HCT116 (cell line): ENCODE measurements at regions not wholly inside any gene's neighbourhood (a gene's known extent, or its start where the extent isn't known, plus 50 kb on each side); places are given as distances from the start of the nearest gene placed in this dataset.
"Not testable (repeated sequence)": the region's sequence is repeated elsewhere in the genome, so short reads cannot be mapped to it uniquely, and the experiment has no call there.

Source experiments
- ATAC-seq: fragments of 200-7000 bp; cut with Tn5 transposase; 2 replicates; pipeline ENCODE4 v1.9.1; 2020; ENCODE audit warnings: mild to moderate bottlenecking, moderate library complexity
- BruUV-seq: library from RNA; stranded (reverse); fragments of 400-500 nt; replicated peaks from 2 replicates; lab custom pipeline; 2021; lab: Mats Ljungman, UMichigan
- CTCF ChIA-PET: fragments of 300-600 bp; sonication (Branson Sonifier 250); formaldehyde crosslinking; loops from one replicate; lab custom pipeline; 2021; ENCODE audit warnings: antibody characterized with exemption; lab: Charles Lee
- POLR2A ChIA-PET: fragments of 300-600, 350-600 bp; sonication (Branson Sonifier 250); formaldehyde crosslinking; loops from one replicate; lab custom pipeline; 2021; ENCODE audit warnings: antibody characterized with exemption; lab: Charles Lee
- RAD21 ChIA-PET, 2 experiments: fragments of 300-600 bp; sonication (Branson Sonifier 250); formaldehyde crosslinking; loops; one replicate each; lab custom pipeline; 2023; ENCODE audit warnings: low total read pairs in 2 of 2; ENCODE audit not compliant: uncharacterized antibody in 2 of 2, unreplicated experiment in 2 of 2, low non-redundant PET in 1 of 2; lab: Charles Lee
- DNase-seq: peaks from one replicate; pipeline ENCODE4 v3.0.0-alpha.2; 2010; ENCODE audit warnings: low read depth, low spot score
- H2AFZ ChIP-seq: fragments of 200-600 bp; shearing (Covaris generic), sonication (generic); 2 replicates; pipeline ENCODE4 v1.6.1; 2017; ENCODE audit warnings: low read depth, mixed run types, mixed read lengths, antibody characterized with exemption, low read length; ENCODE audit not compliant: poor library complexity, severe bottlenecking
- H3K27ac ChIP-seq: 2 replicates; pipeline ENCODE4 v1.5.1; 2012; ENCODE audit warnings: low read depth, low read length
- H3K27me3 ChIP-seq: fragments of 200-600 bp; sonication (generic); 2 replicates; pipeline ENCODE4 v1.6.1; 2016; ENCODE audit warnings: mixed run types, low read length, mixed read lengths; ENCODE audit not compliant: insufficient read depth
- H3K36me3 ChIP-seq, 2 experiments: fragments of 200-500 bp in 1 of 2; fragments of 200-600 bp in 1 of 2; sonication (Bioruptor generic) in 1 of 2; sonication (generic) in 1 of 2; 2 replicates each; pipeline versions ENCODE4 v1.5.1 to v1.6.1; 2014 to 2016; ENCODE audit warnings: low read length in 2 of 2, inconsistent platforms in 1 of 2, mixed read lengths in 1 of 2, mixed run types in 1 of 2; ENCODE audit not compliant: insufficient read depth in 2 of 2, control insufficient read depth in 1 of 2
- H3K4me1 ChIP-seq, 2 experiments: fragments of 200-600 bp in 1 of 2; sonication (generic) in 1 of 2; 2 replicates each; pipeline versions ENCODE4 v1.5.1 to v1.6.1; 2012 to 2017; ENCODE audit warnings: low read length in 2 of 2, inconsistent platforms in 1 of 2, mild to moderate bottlenecking in 1 of 2, mixed read lengths in 1 of 2, mixed run types in 1 of 2, moderate library complexity in 1 of 2; ENCODE audit not compliant: insufficient read depth in 2 of 2, control insufficient read depth in 1 of 2
- H3K4me2 ChIP-seq: fragments of 200-600 bp; sonication (generic); 2 replicates; pipeline ENCODE4 v1.6.1; 2017; ENCODE audit warnings: mixed run types, low read length, mixed read lengths
- H3K4me3 ChIP-seq, 2 experiments: fragments of 200-600 bp in 1 of 2; sonication (generic) in 1 of 2; replicated peaks in 1 of 2; 2 replicates each; pipeline ENCODE4 v1.5.1; 2011 to 2016; ENCODE audit warnings: low read length in 2 of 2, control low read depth in 1 of 2, low read depth in 1 of 2, mild to moderate bottlenecking in 1 of 2, mixed read lengths in 1 of 2, mixed run types in 1 of 2
- H3K79me2 ChIP-seq: fragments of 200-600 bp; sonication (generic); 2 replicates; pipeline ENCODE4 v1.6.1; 2017; ENCODE audit warnings: mild to moderate bottlenecking, mixed run types, low read length, moderate library complexity, mixed read lengths; ENCODE audit not compliant: insufficient read depth
- H3K9ac ChIP-seq: fragments of 200-600 bp; sonication (generic); 2 replicates; pipeline ENCODE4 v1.6.1; 2016; ENCODE audit warnings: low read length, mixed read lengths
- H3K9me2 ChIP-seq: fragments of 200-600 bp; sonication (generic), shearing (Covaris generic); 2 replicates; pipeline ENCODE4 v1.6.1; 2017; ENCODE audit warnings: mixed run types, mild to moderate bottlenecking, moderate library complexity; ENCODE audit not compliant: insufficient read depth
- H3K9me3 ChIP-seq, 2 experiments: fragments of 200-500 bp in 1 of 2; fragments of 200-600 bp in 1 of 2; sonication (Bioruptor generic) in 1 of 2; sonication (generic) in 1 of 2; 2 replicates each; pipeline ENCODE4 v1.6.1; 2014 to 2017; ENCODE audit warnings: low read length in 2 of 2, mixed read lengths in 2 of 2, inconsistent platforms in 1 of 2, low read depth in 1 of 2, mild to moderate bottlenecking in 1 of 2, mixed run types in 1 of 2, moderate library complexity in 1 of 2; ENCODE audit not compliant: control insufficient read depth in 1 of 2, insufficient read depth in 1 of 2
- H4K20me1 ChIP-seq: fragments of 200-600 bp; sonication (generic), shearing (Covaris generic); 2 replicates; pipeline ENCODE4 v1.6.1; 2017; ENCODE audit warnings: mixed run types, mild to moderate bottlenecking, moderate library complexity; ENCODE audit not compliant: insufficient read depth
- CBX3 ChIP-seq: IDR thresholded peaks from 2 replicates; pipeline ENCODE4 v1.6.1; 2012; ENCODE audit warnings: low read depth
- CTCF ChIP-seq, 3 experiments: fragments of 200-600 bp in 1 of 3; sonication (generic) in 1 of 3; IDR thresholded peaks in 2 of 3; conservative IDR thresholded peaks in 1 of 3; 2 replicates each; pipeline ENCODE4 v1.5.1; 2012 to 2017; ENCODE audit warnings: low read depth in 2 of 3, low read length in 2 of 3, antibody characterized with exemption in 1 of 3, borderline replicate concordance in 1 of 3, control low read depth in 1 of 3, mild to moderate bottlenecking in 1 of 3, mixed read lengths in 1 of 3, mixed run types in 1 of 3, moderate library complexity in 1 of 3; ENCODE audit not compliant: insufficient read depth in 1 of 3
- EGR1 ChIP-seq: IDR thresholded peaks from 2 replicates; pipeline ENCODE4 v1.6.1; 2012; ENCODE audit warnings: low read depth
- EZH2 ChIP-seq: fragments of 200-600 bp; sonication (generic); IDR thresholded peaks from 2 replicates; pipeline ENCODE4 v1.6.1; 2017; ENCODE audit warnings: antibody characterized with exemption, mixed run types
- POLR2A ChIP-seq: IDR thresholded peaks from 2 replicates; pipeline ENCODE4 v1.7.0; 2011; ENCODE audit warnings: borderline replicate concordance; ENCODE audit not compliant: insufficient read depth, insufficient read length; ENCODE audit errors: extremely low read depth
- ZNF274 ChIP-seq: fragments of 200-500 bp; sonication (Bioruptor generic); IDR thresholded peaks from 2 replicates; pipeline ENCODE4 v1.6.1; 2014; ENCODE audit warnings: mild to moderate bottlenecking, low read depth, low read length, inconsistent platforms
- intact Hi-C: fragments of 100-400 bp; cut with micrococcal nuclease; formaldehyde crosslinking; loops from 2 replicates; pipeline ENCODE4 v1.10.0; 2022

GRCh38 chr4:3623809-3624329 is 91.6 kb upstream of the LRPAP1 start:
- intact Hi-C loops, CTCF ChIA-PET, H3K4me3 ChIP-seq, H3K36me3 ChIP-seq, H3K9me2 ChIP-seq, H3K27ac ChIP-seq, H3K27me3 ChIP-seq, H3K4me1 ChIP-seq, H3K9ac ChIP-seq, BruUV-seq, RAD21 ChIA-PET, H4K20me1 ChIP-seq, POLR2A ChIA-PET, H3K79me2 ChIP-seq, H3K9me3 ChIP-seq, H2AFZ ChIP-seq, DNase-seq: not testable (repeated sequence)
- ATAC-seq, result 0 out of 2 replicates have a peak, but pooled peaks have one; percentile 18
- H3K4me2 ChIP-seq, result peak overlapping the region; percentile 44
- TF ChIP-seq EGR1, result 0 out of 2 replicates have a peak, but pooled peaks have one; percentile 27

- DNase-seq (no peak), ATAC-seq (no peak)
- Histone ChIP-seq H3K9me3 (no peaks in the 10 kb centered on the region), H3K4me1 (peaks cover 2 to 6% of the 10 kb centered on the region in 2 experiments; a peak in 3 of 4 replicates), H3K4me3 (no peak overlapping the region), H3K27ac (no peak overlapping the region), H3K27me3 (no peaks in the 10 kb centered on the region), H2AFZ (no peak overlapping the region), H3K4me2 (no peak overlapping the region), H3K36me3 (no peaks in the 10 kb centered on the region), H3K9me2 (no peaks in the 10 kb centered on the region), H3K79me2 (no peaks in the 10 kb centered on the region), H3K9ac (no peak overlapping the region), H4K20me1 (no peaks in the 10 kb centered on the region)
- ChIA-PET CTCF (no interaction called here), RAD21 (no interaction called here), POLR2A (no interaction called here)
- intact Hi-C loops, result no loop called here
- BruUV-seq, result no TSS peak
- TF ChIP-seq CTCF (IDR thresholded peaks at IDR 0.05 in 2 of 3, conservative IDR thresholded peaks at IDR 0.05 in 1 of 3; ENCODE audit: borderline replicate concordance in 1 of 3, insufficient read depth in 1 of 3, low read depth in 2 of 3, low read length in 2 of 3) (no peak), CBX3 (no peak), EGR1 (no peak), EZH2 (no peak), ZNF274 (no peak), POLR2A (no peak)
These were observed 90.9 kb upstream of the LRPAP1 start for GRCh38 chr4:3623106-3623505.

GRCh38 chr4:3620365-3620764 is 88.1 kb upstream of the LRPAP1 start:
- H3K79me2 ChIP-seq, RAD21 ChIA-PET, intact Hi-C loops, BruUV-seq, H3K27me3 ChIP-seq, H3K4me3 ChIP-seq, H3K9me3 ChIP-seq, H2AFZ ChIP-seq, H3K36me3 ChIP-seq, CTCF ChIA-PET, H3K4me1 ChIP-seq, H3K9me2 ChIP-seq, H4K20me1 ChIP-seq, H3K9ac ChIP-seq, H3K27ac ChIP-seq, POLR2A ChIA-PET, H3K4me2 ChIP-seq: not testable (repeated sequence)
- ATAC-seq, result peak; percentile 60
- DNase-seq, result peak; percentile 12
